Stimulated activated naive B cell treated with anti-CD40 and anti-IgM and Interleukin-4, amounts not matched to agents 10 μg/mL and 1 μg/mL and 100 μg/mL, for 72 hours (primary cell): ENCODE measurements at regions not wholly inside any gene's neighbourhood (a gene's known extent, or its start where the extent isn't known, plus 50 kb on each side); places are given as distances from the start of the nearest gene placed in this dataset.
A peak's percentile ranks its signal among the peaks of the same experiment; 100 is the strongest.

Experiments
- ATAC-seq, 2 donors: fragments of 150-1000 bp; cut with Tn5 transposase; replicated peaks; 2 replicates each; pipeline ENCODE4 v1.10.0; 2021; ENCODE audit warnings: moderate library complexity in 1 of 2
- DNase-seq: peaks from one replicate; pipeline ENCODE4 v3.0.0; 2021
- H3K27ac Mint-ChIP-seq: one replicate; pipeline ENCODE4 v1.8.0; 2022; ENCODE audit warnings: mild to moderate bottlenecking, mixed read lengths
- H3K27me3 Mint-ChIP-seq, 2 donors: one replicate each; pipeline ENCODE4 v1.8.0; 2022; ENCODE audit warnings: mixed read lengths in 2 of 2
- H3K36me3 Mint-ChIP-seq, 2 donors: one replicate each; pipeline ENCODE4 v1.8.0; 2022; ENCODE audit warnings: mixed read lengths in 2 of 2, mild to moderate bottlenecking in 1 of 2
- H3K4me1 Mint-ChIP-seq, 2 donors: one replicate each; pipeline ENCODE4 v1.8.0; 2022; ENCODE audit warnings: mixed read lengths in 2 of 2, mild to moderate bottlenecking in 1 of 2
- H3K4me3 Mint-ChIP-seq, 2 donors: one replicate each; pipeline ENCODE4 v1.8.0; 2022; ENCODE audit warnings: mild to moderate bottlenecking in 2 of 2, mixed read lengths in 2 of 2, moderate library complexity in 1 of 2
- H3K9me3 Mint-ChIP-seq, 2 donors: one replicate each; pipeline ENCODE4 v1.8.0; 2022; ENCODE audit warnings: mixed read lengths in 2 of 2, mild to moderate bottlenecking in 1 of 2

- Mint-ChIP-seq H3K4me1 (peaks cover 0 to 3% of the 10 kb centered on the region in 2 donors), H3K27ac (no peak overlapping the region), H3K4me3 (no peak overlapping the region), H3K36me3 (no peaks in the 10 kb centered on the region), H3K9me3 (no peaks in the 10 kb centered on the region), H3K27me3 (no peaks in the 10 kb centered on the region)
- DNase-seq (no peak), ATAC-seq (no peak)
Observed at GRCh38 chr3:18778598-18778997, 353.5 kb upstream of the SATB1 start.

GRCh38 chr3:18778094-18778493, 353.0 kb upstream of the SATB1 start:
- ATAC-seq (no peak), DNase-seq (no peak)
- Mint-ChIP-seq H3K4me3 (no peak overlapping the region), H3K9me3 (no peaks in the 10 kb centered on the region), H3K27me3 (no peaks in the 10 kb centered on the region), H3K36me3 (no peaks in the 10 kb centered on the region), H3K4me1 (peaks cover 0 to 3% of the 10 kb centered on the region in 2 donors), H3K27ac (no peak overlapping the region)

GRCh38 chr3:18775501-18775900, 350.4 kb upstream of the SATB1 start:
- H3K4me1 Mint-ChIP-seq = peaks cover 0 to 3% of the 10 kb centered on the region in 2 donors

GRCh38 chr3:18774319-18775088, 349.4 kb upstream of the SATB1 start:
- no peak for DNase-seq
- Mint-ChIP-seq H3K27ac (no peak overlapping the region), H3K4me1 (peaks cover 0 to 3% of the 10 kb centered on the region in 2 donors), H3K36me3 (no peaks in the 10 kb centered on the region), H3K27me3 (no peaks in the 10 kb centered on the region), H3K9me3 (no peaks in the 10 kb centered on the region), H3K4me3 (no peak overlapping the region)
- no peak for ATAC-seq

More at GRCh38 chr3:18775501-18775900, 350.4 kb upstream of the SATB1 start:
- ATAC-seq (no peak), DNase-seq (no peak)
- Mint-ChIP-seq H3K27ac (no peak overlapping the region), H3K9me3 (no peaks in the 10 kb centered on the region), H3K4me3 (no peak overlapping the region), H3K36me3 (no peaks in the 10 kb centered on the region), H3K27me3 (no peaks in the 10 kb centered on the region)

- no peak overlapping the region for H3K4me3 Mint-ChIP-seq
- H3K9me3 Mint-ChIP-seq = no peaks in the 10 kb centered on the region
- H3K4me1 Mint-ChIP-seq = no peaks in the 10 kb centered on the region
- H3K36me3 Mint-ChIP-seq = no peaks in the 10 kb centered on the region
- no peak overlapping the region for H3K27ac Mint-ChIP-seq
- DNase-seq (no peak), ATAC-seq (no peak)
- H3K27me3 Mint-ChIP-seq = peaks cover 0 to 4% of the 10 kb centered on the region in 2 donors
Observed at GRCh38 chr3:18772699-18773305, 347.7 kb upstream of the SATB1 start.

GRCh38 chr3:18771931-18772330, 346.8 kb upstream of the SATB1 start:
- Mint-ChIP-seq H3K9me3 (no peaks in the 10 kb centered on the region), H3K4me3 (no peak overlapping the region), H3K27ac (no peak overlapping the region), H3K27me3 (peaks cover 0 to 4% of the 10 kb centered on the region in 2 donors), H3K36me3 (no peaks in the 10 kb centered on the region), H3K4me1 (peaks cover under 1 to 2% of the 10 kb centered on the region in 2 donors)
- DNase-seq = no peak
- ATAC-seq = no peak

- Mint-ChIP-seq H3K9me3 (no peaks in the 10 kb centered on the region), H3K27me3 (peaks cover 0 to 4% of the 10 kb centered on the region in 2 donors), H3K4me1 (peaks cover 2 to 5% of the 10 kb centered on the region in 2 donors), H3K27ac (no peak overlapping the region), H3K4me3 (no peak overlapping the region), H3K36me3 (no peaks in the 10 kb centered on the region)
- no peak for DNase-seq
- ATAC-seq = no peak
Observed at GRCh38 chr3:18770800-18771199, 345.7 kb upstream of the SATB1 start.

GRCh38 chr3:18767756-18768303, 342.7 kb upstream of the SATB1 start:
- DNase-seq = no peak
- no peak for ATAC-seq
- Mint-ChIP-seq H3K36me3 (no peaks in the 10 kb centered on the region), H3K4me1 (peaks cover 2 to 5% of the 10 kb centered on the region in 2 donors), H3K4me3 (no peak overlapping the region), H3K27me3 (peaks cover 0 to 4% of the 10 kb centered on the region in 2 donors), H3K9me3 (no peaks in the 10 kb centered on the region), H3K27ac (no peak overlapping the region)

GRCh38 chr3:18766974-18767373, 341.8 kb upstream of the SATB1 start:
- peaks cover 2 to 5% of the 10 kb centered on the region in 2 donors for H3K4me1 Mint-ChIP-seq
- no peak for DNase-seq
- H3K27ac Mint-ChIP-seq = no peak overlapping the region
- H3K36me3 Mint-ChIP-seq = no peaks in the 10 kb centered on the region
- H3K4me3 Mint-ChIP-seq = no peak overlapping the region
- H3K27me3 Mint-ChIP-seq = peaks cover 0 to 4% of the 10 kb centered on the region in 2 donors
- no peaks in the 10 kb centered on the region for H3K9me3 Mint-ChIP-seq
- ATAC-seq = peak in 1 of 2 donors; percentile 41

GRCh38 chr3:18765662-18766061, 340.5 kb upstream of the SATB1 start:
- no peak overlapping the region for H3K4me3 Mint-ChIP-seq
- peaks cover 2 to 5% of the 10 kb centered on the region in 2 donors for H3K4me1 Mint-ChIP-seq
- H3K27me3 Mint-ChIP-seq = peaks cover 0 to 4% of the 10 kb centered on the region in 2 donors
- H3K36me3 Mint-ChIP-seq = no peaks in the 10 kb centered on the region
- no peak overlapping the region for H3K27ac Mint-ChIP-seq
- DNase-seq = no peak
- H3K9me3 Mint-ChIP-seq = no peaks in the 10 kb centered on the region
- peak; percentile 34 to 57 for ATAC-seq

- peaks cover 2 to 5% of the 10 kb centered on the region in 2 donors for H3K4me1 Mint-ChIP-seq
- ATAC-seq = no peak
- H3K27me3 Mint-ChIP-seq = peaks cover 0 to 4% of the 10 kb centered on the region in 2 donors
- no peak for DNase-seq
- H3K36me3 Mint-ChIP-seq = no peaks in the 10 kb centered on the region
- no peak overlapping the region for H3K27ac Mint-ChIP-seq
- H3K4me3 Mint-ChIP-seq = no peak overlapping the region
- no peaks in the 10 kb centered on the region for H3K9me3 Mint-ChIP-seq
Observed at GRCh38 chr3:18765161-18765560, 340.0 kb upstream of the SATB1 start.

- no peak overlapping the region for H3K4me3 Mint-ChIP-seq
- ATAC-seq = peak; percentile 75 to 82
Observed at GRCh38 chr3:18761530-18761929, 336.4 kb upstream of the SATB1 start.

GRCh38 chr3:18758047-18758704, 333.0 kb upstream of the SATB1 start:
- no peak overlapping the region for H3K27ac Mint-ChIP-seq

More at GRCh38 chr3:18761530-18761929, 336.4 kb upstream of the SATB1 start:
- no peaks in the 10 kb centered on the region for H3K36me3 Mint-ChIP-seq
- H3K27me3 Mint-ChIP-seq = no peaks in the 10 kb centered on the region
- DNase-seq = no peak
- no peaks in the 10 kb centered on the region for H3K9me3 Mint-ChIP-seq
- H3K4me1 Mint-ChIP-seq = no peaks in the 10 kb centered on the region
- H3K27ac Mint-ChIP-seq = no peak overlapping the region

GRCh38 chr3:18757476-18757875, 332.3 kb upstream of the SATB1 start:
- Mint-ChIP-seq H3K4me3 (no peak overlapping the region), H3K27ac (no peak overlapping the region), H3K4me1 (peaks cover 3 to 5% of the 10 kb centered on the region in 2 donors), H3K36me3 (no peaks in the 10 kb centered on the region), H3K9me3 (no peaks in the 10 kb centered on the region), H3K27me3 (no peaks in the 10 kb centered on the region)
- ATAC-seq (no peak), DNase-seq (no peak)

More at GRCh38 chr3:18758047-18758704, 333.0 kb upstream of the SATB1 start:
- ATAC-seq (peak; percentile 86 to 92), DNase-seq (peak; percentile 24)
- no peaks in the 10 kb centered on the region for H3K27me3 Mint-ChIP-seq
- H3K4me3 Mint-ChIP-seq = no peak overlapping the region
- peaks cover 3 to 5% of the 10 kb centered on the region in 2 donors for H3K4me1 Mint-ChIP-seq
- no peaks in the 10 kb centered on the region for H3K9me3 Mint-ChIP-seq
- no peaks in the 10 kb centered on the region for H3K36me3 Mint-ChIP-seq
